ENCODE measurements at regions not wholly inside any gene's neighbourhood (a gene's known extent, or its start where the extent isn't known, plus 50 kb on each side); places are given as distances from the start of the nearest gene placed in this dataset.

DNA sequence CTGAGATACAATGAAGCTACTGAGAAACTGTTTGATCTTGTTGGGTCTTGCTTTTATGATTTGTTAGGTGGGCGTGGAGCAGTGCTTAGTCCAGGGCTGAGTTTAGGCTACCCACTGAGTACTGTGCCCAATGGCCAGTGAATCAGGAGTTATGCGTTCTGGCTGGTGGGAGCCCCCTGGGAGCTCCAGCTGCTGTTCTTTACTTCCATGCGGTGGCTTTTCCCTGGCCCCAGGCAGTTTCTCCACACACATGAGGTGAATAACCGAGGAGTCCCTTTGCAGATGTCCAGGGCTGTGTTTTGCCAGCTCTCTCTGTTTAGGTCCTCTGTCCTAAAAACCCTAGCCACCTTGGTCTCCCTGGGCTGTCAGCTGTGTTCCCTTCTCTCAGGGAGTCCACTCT, 106.5 kb downstream of the KLF13 start:
- no peak for DNase-seq (ENCODE audit: extremely low read depth, low read depth)
- TF ChIP-seq, protein P1, sequence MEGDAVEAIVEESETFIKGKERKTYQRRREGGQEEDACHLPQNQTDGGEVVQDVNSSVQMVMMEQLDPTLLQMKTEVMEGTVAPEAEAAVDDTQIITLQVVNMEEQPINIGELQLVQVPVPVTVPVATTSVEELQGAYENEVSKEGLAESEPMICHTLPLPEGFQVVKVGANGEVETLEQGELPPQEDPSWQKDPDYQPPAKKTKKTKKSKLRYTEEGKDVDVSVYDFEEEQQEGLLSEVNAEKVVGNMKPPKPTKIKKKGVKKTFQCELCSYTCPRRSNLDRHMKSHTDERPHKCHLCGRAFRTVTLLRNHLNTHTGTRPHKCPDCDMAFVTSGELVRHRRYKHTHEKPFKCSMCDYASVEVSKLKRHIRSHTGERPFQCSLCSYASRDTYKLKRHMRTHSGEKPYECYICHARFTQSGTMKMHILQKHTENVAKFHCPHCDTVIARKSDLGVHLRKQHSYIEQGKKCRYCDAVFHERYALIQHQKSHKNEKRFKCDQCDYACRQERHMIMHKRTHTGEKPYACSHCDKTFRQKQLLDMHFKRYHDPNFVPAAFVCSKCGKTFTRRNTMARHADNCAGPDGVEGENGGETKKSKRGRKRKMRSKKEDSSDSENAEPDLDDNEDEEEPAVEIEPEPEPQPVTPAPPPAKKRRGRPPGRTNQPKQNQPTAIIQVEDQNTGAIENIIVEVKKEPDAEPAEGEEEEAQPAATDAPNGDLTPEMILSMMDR (IDR thresholded peaks at IDR 0.05; ENCODE audit: low read depth, low read length), result no peak

DNA sequence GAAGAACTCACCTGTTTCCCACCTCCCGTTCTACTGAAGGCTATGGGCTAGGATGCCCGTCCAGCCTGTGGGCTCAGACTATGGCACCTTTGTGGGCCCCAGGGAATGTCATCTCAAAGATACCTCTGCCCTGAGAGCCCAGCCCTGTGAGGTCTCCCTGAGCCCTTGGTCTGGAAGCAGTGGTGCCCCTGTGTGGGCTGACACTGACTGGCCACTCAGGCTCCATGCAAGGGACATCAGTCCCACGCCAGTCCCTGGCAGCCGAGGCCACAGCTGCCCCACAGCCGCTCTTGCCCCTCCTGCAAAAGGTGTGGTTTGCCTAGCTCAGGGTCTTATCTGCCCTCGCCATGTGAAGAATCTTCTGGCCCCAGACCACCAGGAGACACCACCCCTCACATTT, 106.9 kb downstream of the KLF13 start:
- TF ChIP-seq, protein P1 (IDR thresholded peaks at IDR 0.05; ENCODE audit: low read depth, low read length), result no peak
- DNase-seq (ENCODE audit: extremely low read depth, low read depth), result no peak

DNA sequence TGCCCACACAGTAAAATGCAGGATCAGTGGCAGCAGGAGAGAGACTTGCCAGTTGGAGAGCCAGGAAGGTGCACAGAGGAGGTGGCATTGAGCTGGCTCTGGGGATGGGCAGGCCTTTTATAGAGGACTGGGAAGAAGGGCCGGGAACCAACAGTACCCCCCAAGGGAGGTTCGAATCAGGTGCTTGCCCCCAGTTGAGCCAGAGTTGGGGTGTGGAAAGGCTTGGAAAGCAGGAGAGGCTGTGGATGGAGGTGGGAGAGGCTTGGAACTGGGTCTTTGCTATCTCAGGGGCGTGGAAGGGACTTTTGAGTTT, 107.6 kb downstream of the KLF13 start:
- TF ChIP-seq, protein P1 (IDR thresholded peaks at IDR 0.05; ENCODE audit: low read depth, low read length), result no peak

DNA sequence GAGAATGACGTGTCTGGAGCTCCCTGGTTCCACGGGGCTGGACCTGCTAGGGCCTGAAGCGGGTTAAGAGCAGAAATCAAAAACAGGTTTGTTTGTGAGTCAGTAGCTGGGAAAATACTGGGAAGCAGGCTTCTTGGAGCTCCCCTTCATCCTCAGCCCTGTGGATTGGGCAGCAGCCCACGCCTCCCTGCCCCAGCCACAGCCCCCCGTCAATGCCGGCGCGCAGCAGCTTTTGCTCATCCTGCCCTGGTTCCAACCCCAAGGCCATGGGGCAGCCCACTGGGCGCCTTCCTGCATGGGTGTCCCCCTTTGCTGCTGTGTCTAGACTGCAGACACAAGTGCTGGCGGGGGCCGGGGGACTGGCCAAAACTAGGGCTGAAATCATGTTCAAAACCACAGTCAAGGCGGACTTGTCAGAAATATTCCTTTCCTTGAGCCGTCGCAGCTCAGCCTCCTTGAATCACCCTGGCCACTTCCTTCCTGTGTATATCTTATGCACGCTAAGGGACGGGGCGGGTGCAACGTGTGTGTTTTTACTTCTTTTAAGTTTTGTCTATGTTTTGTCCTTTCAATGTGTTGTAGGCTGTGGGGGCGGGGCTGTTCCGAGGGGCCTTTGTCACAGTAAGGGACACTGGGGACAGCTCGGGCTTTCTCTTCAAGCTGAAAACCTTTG, 108.1 kb downstream of the KLF13 start:
- peak; percentile 62 for DNase-seq (ENCODE audit: extremely low read depth, low read depth)
- TF ChIP-seq, protein P1 (IDR thresholded peaks at IDR 0.05; ENCODE audit: low read depth, low read length), result no peak

More for the DNA sequence above, 107.6 kb downstream of the KLF13 start:
- DNase-seq (ENCODE audit: extremely low read depth, low read depth), result no peak

DNA sequence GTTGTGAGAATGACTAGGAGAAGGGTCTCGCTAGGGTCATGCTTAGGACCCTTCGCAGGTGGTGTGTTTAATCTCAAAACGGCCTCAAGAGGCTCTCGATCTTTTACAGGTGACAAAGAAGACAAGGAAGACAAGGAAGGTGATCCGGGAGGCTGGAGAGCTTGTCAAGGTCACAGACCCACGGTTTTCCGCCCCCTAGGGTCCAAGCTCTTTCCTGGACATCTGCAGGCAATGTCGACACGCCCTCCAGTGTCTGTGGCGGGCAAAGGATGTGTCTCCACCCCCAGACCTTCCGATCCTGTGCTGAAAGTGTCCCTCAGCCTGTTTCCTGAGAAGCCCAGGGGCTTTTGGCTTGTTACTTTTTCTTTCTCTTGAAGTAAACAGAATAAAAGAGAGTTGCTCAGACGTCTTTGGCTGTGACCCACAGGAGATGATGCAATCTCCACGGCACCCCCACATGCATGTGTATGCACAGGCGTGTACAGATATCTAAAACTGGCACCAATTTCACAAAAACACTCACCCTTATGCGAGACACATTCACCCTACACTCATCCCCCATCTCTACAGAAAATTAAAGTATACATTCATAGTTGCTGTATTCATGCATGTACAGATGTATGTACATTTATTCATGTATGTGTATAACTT, 108.8 kb downstream of the KLF13 start:
- peak; percentile 54 for DNase-seq (ENCODE audit: extremely low read depth, low read depth)

DNA sequence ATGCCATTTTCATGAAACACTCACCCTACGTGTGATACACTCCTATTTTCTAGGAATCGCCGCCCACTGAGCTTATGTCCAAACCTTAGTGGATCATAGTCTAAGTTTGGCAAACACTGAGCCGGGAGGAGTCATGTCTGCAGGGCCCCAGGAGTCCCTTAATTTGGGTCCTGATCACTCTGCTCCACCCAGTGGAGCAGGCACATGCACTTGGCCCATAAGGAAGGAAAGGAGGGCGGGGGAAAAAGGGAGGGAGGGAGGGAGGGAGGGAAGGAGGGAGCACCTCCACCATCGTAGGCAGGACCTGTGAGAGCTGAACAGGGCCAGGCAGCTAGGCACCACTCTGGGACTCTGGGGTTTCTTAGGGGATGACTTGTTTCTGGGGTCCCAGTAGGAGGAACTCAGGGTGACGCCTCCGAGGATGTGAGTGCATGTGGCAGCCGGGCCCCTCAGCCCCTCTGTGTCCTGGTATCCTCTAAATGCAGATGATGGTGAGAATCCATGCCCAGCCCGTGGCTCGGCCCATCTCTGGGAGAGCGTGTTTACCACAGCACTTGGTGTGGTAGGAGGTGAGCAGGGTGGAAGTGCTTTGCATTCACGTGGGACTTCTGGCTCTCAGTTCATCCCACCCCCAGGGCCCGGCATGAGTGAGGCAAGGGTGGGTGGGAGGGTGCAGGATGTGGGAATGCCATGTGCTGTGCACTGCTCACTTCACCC, 109.4 kb downstream of the KLF13 start:
- DNase-seq (ENCODE audit: extremely low read depth, low read depth), result no peak
- TF ChIP-seq, protein P1 (IDR thresholded peaks at IDR 0.05; ENCODE audit: low read depth, low read length), result no peak

More for the DNA sequence above, 108.8 kb downstream of the KLF13 start:
- TF ChIP-seq, protein P1 (IDR thresholded peaks at IDR 0.05; ENCODE audit: low read depth, low read length), result peak; percentile 78

DNA sequence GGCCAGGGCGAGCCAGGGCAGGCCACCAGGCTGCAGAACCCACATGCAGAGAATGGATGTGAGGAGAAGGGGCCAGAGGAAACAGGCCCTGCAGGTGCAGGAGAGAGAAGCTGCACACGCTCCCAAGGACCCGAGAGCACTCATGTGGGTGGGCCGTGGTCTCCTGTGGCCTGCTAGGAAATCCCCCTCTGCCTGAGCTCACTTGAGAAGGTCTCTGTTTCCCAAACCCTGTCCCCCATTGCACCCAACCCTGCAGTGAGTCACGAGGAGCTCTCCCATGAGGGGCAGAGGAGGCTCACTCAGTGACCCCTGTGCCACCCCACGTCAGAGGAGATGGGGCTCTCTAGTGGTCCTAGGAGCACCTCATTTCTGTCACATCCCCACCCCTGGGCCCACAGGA, 111.1 kb downstream of the KLF13 start:
- DNase-seq (ENCODE audit: extremely low read depth, low read depth), result no peak
- TF ChIP-seq, protein P1 (IDR thresholded peaks at IDR 0.05; ENCODE audit: low read depth, low read length), result no peak

All from AG09319 (cell line).